ENCODE measurements at regions not wholly inside any gene's neighbourhood (a gene's known extent, or its start where the extent isn't known, plus 50 kb on each side); places are given as distances from the start of the nearest gene placed in this dataset.

DNA sequence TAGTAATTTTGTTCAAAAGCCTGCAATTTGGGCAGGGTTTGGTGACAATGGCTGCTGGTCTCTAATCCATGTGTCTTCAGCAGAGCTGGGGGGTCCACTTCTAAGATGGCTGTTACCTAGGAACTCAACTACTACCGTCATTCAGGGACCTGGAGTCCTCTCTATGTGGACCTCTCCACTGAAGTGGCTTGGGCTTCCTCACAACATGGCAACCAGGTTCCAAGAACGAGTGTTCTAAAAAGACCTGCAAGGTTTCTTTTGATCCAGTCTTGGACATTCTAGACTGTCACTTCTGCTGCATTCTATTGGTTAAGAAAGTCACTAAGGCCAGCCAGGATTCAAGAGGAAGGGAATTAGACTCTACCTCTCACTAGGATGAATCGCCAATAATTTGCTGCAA is 387.0 kb downstream of the NXPE2 start:
- no peaks in the 10 kb centered on the region for H3K27me3 ChIP-seq (replicated peaks; ENCODE audit: insufficient read depth)
- no peak overlapping the region for H3K4me3 ChIP-seq
- TF ChIP-seq, protein P1, sequence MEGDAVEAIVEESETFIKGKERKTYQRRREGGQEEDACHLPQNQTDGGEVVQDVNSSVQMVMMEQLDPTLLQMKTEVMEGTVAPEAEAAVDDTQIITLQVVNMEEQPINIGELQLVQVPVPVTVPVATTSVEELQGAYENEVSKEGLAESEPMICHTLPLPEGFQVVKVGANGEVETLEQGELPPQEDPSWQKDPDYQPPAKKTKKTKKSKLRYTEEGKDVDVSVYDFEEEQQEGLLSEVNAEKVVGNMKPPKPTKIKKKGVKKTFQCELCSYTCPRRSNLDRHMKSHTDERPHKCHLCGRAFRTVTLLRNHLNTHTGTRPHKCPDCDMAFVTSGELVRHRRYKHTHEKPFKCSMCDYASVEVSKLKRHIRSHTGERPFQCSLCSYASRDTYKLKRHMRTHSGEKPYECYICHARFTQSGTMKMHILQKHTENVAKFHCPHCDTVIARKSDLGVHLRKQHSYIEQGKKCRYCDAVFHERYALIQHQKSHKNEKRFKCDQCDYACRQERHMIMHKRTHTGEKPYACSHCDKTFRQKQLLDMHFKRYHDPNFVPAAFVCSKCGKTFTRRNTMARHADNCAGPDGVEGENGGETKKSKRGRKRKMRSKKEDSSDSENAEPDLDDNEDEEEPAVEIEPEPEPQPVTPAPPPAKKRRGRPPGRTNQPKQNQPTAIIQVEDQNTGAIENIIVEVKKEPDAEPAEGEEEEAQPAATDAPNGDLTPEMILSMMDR (IDR thresholded peaks at IDR 0.05) = no peak
- H3K9me3 ChIP-seq = no peaks in the 10 kb centered on the region
- H3K4me1 ChIP-seq (ENCODE audit: control insufficient read depth in 1 of 2, low read depth in 2 of 2) = no peaks in the 10 kb centered on the region
- no peak overlapping the region for H3K27ac ChIP-seq
- ATAC-seq (ENCODE audit: insufficient number of reproducible peaks, low FRiP score, low read depth) (no peak), DNase-seq (ENCODE audit: low spot score) (no peak)
- no peaks in the 10 kb centered on the region for H3K36me3 ChIP-seq

DNA sequence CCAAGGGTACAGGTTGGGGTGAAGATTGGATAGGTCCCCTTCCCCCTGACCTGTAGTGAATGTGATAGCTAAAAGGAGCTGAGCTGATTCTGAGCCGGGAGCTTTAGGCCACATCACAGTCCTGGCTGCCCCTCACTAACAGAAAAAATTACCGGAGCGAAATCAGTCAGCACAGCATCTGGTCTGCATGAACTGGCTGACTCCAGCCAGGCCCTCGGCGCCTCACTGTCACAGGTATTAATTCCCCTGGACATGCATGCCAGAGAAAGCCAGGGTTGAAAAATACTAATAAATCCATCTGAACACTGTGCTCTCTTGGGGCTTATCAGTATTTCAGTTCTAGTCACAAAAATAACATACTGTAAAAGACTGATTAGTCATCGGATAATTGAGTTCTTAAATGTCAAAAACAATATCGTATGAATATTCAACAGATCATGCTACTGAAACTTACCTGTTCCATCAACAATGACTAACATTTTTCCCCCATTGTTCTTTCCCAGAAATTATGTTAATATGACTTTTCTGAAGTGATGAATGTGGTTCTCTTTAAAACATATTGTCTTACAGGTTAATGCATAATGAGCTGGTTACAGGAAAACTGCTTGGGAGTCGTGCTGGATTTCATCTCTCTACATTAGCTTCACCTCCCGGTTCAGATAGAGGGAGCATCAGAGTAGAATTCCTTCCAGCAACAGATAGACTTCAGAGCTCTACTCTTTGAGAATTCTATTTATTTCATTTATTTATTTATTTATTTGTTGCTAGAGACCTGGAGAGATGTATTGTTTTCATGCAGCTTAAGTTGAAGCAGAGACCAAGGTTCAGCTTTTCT is 387.7 kb downstream of the NXPE2 start:
- H3K27ac ChIP-seq = no peak overlapping the region
- no peaks in the 10 kb centered on the region for H3K9me3 ChIP-seq
- H3K4me3 ChIP-seq = no peak overlapping the region
- H3K4me1 ChIP-seq (ENCODE audit: control insufficient read depth in 1 of 2, low read depth in 2 of 2) = no peaks in the 10 kb centered on the region
- TF ChIP-seq, protein P1 (IDR thresholded peaks at IDR 0.05) = no peak
- ATAC-seq (ENCODE audit: insufficient number of reproducible peaks, low FRiP score, low read depth) = no peak
- no peak for DNase-seq (ENCODE audit: low spot score)
- H3K27me3 ChIP-seq (replicated peaks; ENCODE audit: insufficient read depth) = no peaks in the 10 kb centered on the region
- H3K36me3 ChIP-seq = no peaks in the 10 kb centered on the region

DNA sequence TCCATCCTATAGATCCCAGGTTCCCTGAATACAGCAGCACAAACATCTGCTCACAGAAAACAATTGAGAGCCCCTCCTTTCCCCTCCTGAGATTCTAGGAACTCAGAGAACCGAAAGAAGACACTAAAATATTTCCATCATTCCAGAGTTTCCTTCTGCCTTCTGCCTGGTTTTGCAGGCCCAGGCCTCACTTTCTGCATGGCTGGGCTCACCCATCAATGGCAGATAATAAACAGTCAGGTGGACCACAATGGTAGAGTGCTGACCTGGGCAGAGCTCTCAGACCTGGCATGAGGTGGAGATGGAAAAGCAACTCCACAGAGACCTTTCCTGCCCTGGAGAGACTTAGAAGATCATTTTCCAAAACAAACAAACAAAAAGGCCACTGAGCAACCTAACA is 389.1 kb downstream of the NXPE2 start:
- no peaks in the 10 kb centered on the region for H3K9me3 ChIP-seq
- no peak overlapping the region for H3K27ac ChIP-seq
- TF ChIP-seq, protein P1 (IDR thresholded peaks at IDR 0.05) = no peak
- H3K36me3 ChIP-seq = no peaks in the 10 kb centered on the region
- no peak overlapping the region for H3K4me3 ChIP-seq
- ATAC-seq (ENCODE audit: insufficient number of reproducible peaks, low FRiP score, low read depth) (no peak), DNase-seq (ENCODE audit: low spot score) (no peak)
- H3K4me1 ChIP-seq (ENCODE audit: control insufficient read depth in 1 of 2, low read depth in 2 of 2) = no peaks in the 10 kb centered on the region
- no peaks in the 10 kb centered on the region for H3K27me3 ChIP-seq (replicated peaks; ENCODE audit: insufficient read depth)

DNA sequence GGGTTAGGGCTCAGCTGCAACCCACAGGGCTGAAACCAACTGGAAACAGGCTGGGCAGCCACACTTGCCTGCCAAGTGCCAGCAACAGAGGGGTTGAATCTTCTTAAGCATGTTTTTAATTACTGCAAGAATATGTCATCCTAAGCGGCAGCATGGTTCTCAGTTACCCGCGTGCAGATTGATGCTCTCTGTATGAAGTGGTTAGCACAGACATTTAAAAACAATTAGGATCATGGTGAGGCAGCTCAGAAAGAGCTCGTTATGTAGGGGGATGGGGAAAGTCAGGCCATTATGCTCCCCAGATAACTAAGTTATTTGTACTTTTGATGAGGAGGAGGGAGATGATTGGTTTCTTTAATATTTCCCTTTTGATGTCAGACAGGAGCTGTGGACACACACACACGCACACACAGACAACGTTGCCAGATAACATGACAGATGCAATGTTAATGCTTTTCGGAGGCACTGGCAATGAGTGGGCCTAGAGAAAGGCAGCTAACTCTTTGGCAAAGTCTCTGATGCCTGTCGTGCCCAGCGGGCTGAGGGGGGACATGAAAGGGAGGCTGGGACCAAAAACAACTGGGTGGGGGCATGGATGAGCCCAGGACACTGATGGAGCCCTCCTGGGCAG is 389.7 kb downstream of the NXPE2 start:
- H3K4me1 ChIP-seq (ENCODE audit: control insufficient read depth in 1 of 2, low read depth in 2 of 2) = no peaks in the 10 kb centered on the region
- no peaks in the 10 kb centered on the region for H3K36me3 ChIP-seq
- TF ChIP-seq, protein P1 (IDR thresholded peaks at IDR 0.05) = no peak

DNA sequence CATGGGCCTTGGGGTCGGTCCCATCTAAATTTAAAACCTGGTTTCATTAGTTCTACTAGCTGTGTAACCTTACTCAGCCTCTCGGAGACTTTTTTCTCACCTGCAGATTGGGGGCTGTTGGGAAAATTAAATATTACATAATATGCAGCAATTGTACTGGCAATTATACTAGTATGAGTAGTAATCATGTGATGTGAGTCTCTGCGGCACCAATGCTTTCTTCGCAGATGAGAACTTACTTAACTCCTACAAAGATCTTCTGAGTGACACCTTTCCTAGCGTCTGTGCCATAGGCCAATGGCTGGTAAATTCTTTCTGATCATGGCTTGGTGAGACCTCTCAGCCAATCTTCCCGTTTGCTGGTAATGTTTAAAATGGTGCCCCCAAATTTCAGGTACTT is 391.3 kb downstream of the NXPE2 start:
- ATAC-seq (ENCODE audit: insufficient number of reproducible peaks, low FRiP score, low read depth) (no peak), DNase-seq (ENCODE audit: low spot score) (no peak)
- no peaks in the 10 kb centered on the region for H3K9me3 ChIP-seq
- no peak overlapping the region for H3K4me3 ChIP-seq
- TF ChIP-seq, protein P1 (IDR thresholded peaks at IDR 0.05) = no peak
- H3K27me3 ChIP-seq (replicated peaks; ENCODE audit: insufficient read depth) = no peaks in the 10 kb centered on the region
- H3K4me1 ChIP-seq (ENCODE audit: control insufficient read depth in 1 of 2, low read depth in 2 of 2) = no peaks in the 10 kb centered on the region
- H3K36me3 ChIP-seq = no peaks in the 10 kb centered on the region
- H3K27ac ChIP-seq = no peak overlapping the region

More for the DNA sequence above, 389.7 kb downstream of the NXPE2 start:
- DNase-seq (ENCODE audit: low spot score) (no peak), ATAC-seq (ENCODE audit: insufficient number of reproducible peaks, low FRiP score, low read depth) (no peak)
- no peaks in the 10 kb centered on the region for H3K9me3 ChIP-seq
- no peaks in the 10 kb centered on the region for H3K27me3 ChIP-seq (replicated peaks; ENCODE audit: insufficient read depth)
- H3K4me3 ChIP-seq = no peak overlapping the region
- H3K27ac ChIP-seq = no peak overlapping the region
